CD4-positive, alpha-beta T cell treated with Interleukin-15 for 4 hours (primary cell): ENCODE measurements at regions not wholly inside any gene's neighbourhood (a gene's known extent, or its start where the extent isn't known, plus 50 kb on each side); places are given as distances from the start of the nearest gene placed in this dataset.

Source experiments
- DNase-seq: peaks from one replicate; pipeline ENCODE4 v3.0.0-alpha.2; 2020; ENCODE audit warnings: low spot score

GRCh38 chr6:113102761-113103160 is 754.4 kb upstream of the MARCKS start:
- DNase-seq, result no peak

GRCh38 chr6:113103634-113104361 is 753.3 kb upstream of the MARCKS start:
- DNase-seq, result no peak

- DNase-seq, result no peak
Measured at GRCh38 chr6:113104541-113104940, 752.6 kb upstream of the MARCKS start.

- no peak for DNase-seq
Measured at GRCh38 chr6:113104951-113105350, 752.2 kb upstream of the MARCKS start.

- DNase-seq, result no peak
Measured at GRCh38 chr6:113110211-113110610, 746.9 kb upstream of the MARCKS start.

- no peak for DNase-seq
Measured at GRCh38 chr6:113111550-113111949, 745.6 kb upstream of the MARCKS start.

- DNase-seq, result no peak
Measured at GRCh38 chr6:113112086-113112485, 745.1 kb upstream of the MARCKS start.

- no peak for DNase-seq
Measured at GRCh38 chr6:113115196-113115595, 741.9 kb upstream of the MARCKS start.

- DNase-seq, result no peak
Measured at GRCh38 chr6:113120224-113120581, 736.9 kb upstream of the MARCKS start.

GRCh38 chr6:113120582-113121285 is 736.4 kb upstream of the MARCKS start:
- DNase-seq, result no peak

- no peak for DNase-seq
Measured at GRCh38 chr6:113121571-113121970, 735.6 kb upstream of the MARCKS start.

GRCh38 chr6:113122060-113122459 is 735.1 kb upstream of the MARCKS start:
- DNase-seq, result no peak

- no peak for DNase-seq
Measured at GRCh38 chr6:113125626-113126025, 731.5 kb upstream of the MARCKS start.

GRCh38 chr6:113127786-113128419 is 729.2 kb upstream of the MARCKS start:
- no peak for DNase-seq

GRCh38 chr6:113128661-113129060 is 728.5 kb upstream of the MARCKS start:
- no peak for DNase-seq

- no peak for DNase-seq
Measured at GRCh38 chr6:113129991-113130390, 727.2 kb upstream of the MARCKS start.

GRCh38 chr6:113137426-113137825 is 719.7 kb upstream of the MARCKS start:
- no peak for DNase-seq

- DNase-seq, result no peak
Measured at GRCh38 chr6:113140721-113141120, 716.4 kb upstream of the MARCKS start.

- no peak for DNase-seq
Measured at GRCh38 chr6:113141901-113142300, 715.2 kb upstream of the MARCKS start.

- DNase-seq, result no peak
Measured at GRCh38 chr6:113142671-113143174, 714.4 kb upstream of the MARCKS start.

- no peak for DNase-seq
Measured at GRCh38 chr6:113143206-113143605, 713.9 kb upstream of the MARCKS start.

GRCh38 chr6:113144117-113144516 is 713.0 kb upstream of the MARCKS start:
- no peak for DNase-seq

- DNase-seq, result no peak
Measured at GRCh38 chr6:113146878-113147277, 710.3 kb upstream of the MARCKS start.
